Neural cell (in vitro differentiated cells): ENCODE measurements at regions not wholly inside any gene's neighbourhood (a gene's known extent, or its start where the extent isn't known, plus 50 kb on each side); places are given as distances from the start of the nearest gene placed in this dataset.

Experiments used
- H2AFZ ChIP-seq: fragments of 200-600, 300-800 bp; sonication (generic), shearing (Covaris generic); 2 replicates; pipeline ENCODE4 v1.6.0; 2014; ENCODE audit warnings: low read depth, mild to moderate bottlenecking, antibody characterized with exemption, low read length, moderate library complexity
- H3F3A ChIP-seq: fragments of 200-600 bp; shearing (Covaris generic); 2 replicates; pipeline ENCODE4 v1.6.1; 2016; ENCODE audit warnings: mild to moderate bottlenecking, moderate library complexity, mixed read lengths, antibody characterized with exemption, low read length; ENCODE audit not compliant: insufficient read depth, poor library complexity, severe bottlenecking
- H3K27ac ChIP-seq: fragments of 200-600, 300-800 bp; sonication (generic), shearing (Covaris generic); 2 replicates; pipeline ENCODE4 v1.5.1; 2014; ENCODE audit warnings: mild to moderate bottlenecking, low read length, moderate library complexity
- H3K27me3 ChIP-seq: fragments of 300-800, 200-600 bp; sonication (generic), shearing (Covaris generic); 2 replicates; pipeline ENCODE4 v1.6.0; 2014; ENCODE audit warnings: mild to moderate bottlenecking, low read depth, low read length, moderate library complexity; ENCODE audit not compliant: insufficient read depth
- H3K36me3 ChIP-seq: fragments of 300-800, 200-600 bp; sonication (generic), shearing (Covaris generic); 2 replicates; pipeline ENCODE4 v1.5.1; 2014; ENCODE audit warnings: mild to moderate bottlenecking, antibody characterized with exemption, low read length, moderate library complexity; ENCODE audit not compliant: insufficient read depth
- H3K4me2 ChIP-seq: fragments of 300-800, 200-600 bp; sonication (generic), shearing (Covaris generic); 2 replicates; pipeline ENCODE4 v1.6.0; 2014; ENCODE audit warnings: mild to moderate bottlenecking, low read length
- H3K4me3 ChIP-seq: fragments of 300-800, 200-600 bp; sonication (generic), shearing (Covaris generic); 2 replicates; pipeline ENCODE4 v1.5.1; 2014; ENCODE audit warnings: mild to moderate bottlenecking, low read length, moderate library complexity
- H3K79me2 ChIP-seq: fragments of 200-600 bp; shearing (Covaris generic); replicated peaks from 2 replicates; pipeline ENCODE4 v1.6.0; 2014; ENCODE audit warnings: mild to moderate bottlenecking, low read length, moderate library complexity; ENCODE audit not compliant: insufficient read depth
- H3K9ac ChIP-seq: fragments of 300-800, 200-600 bp; sonication (generic), shearing (Covaris generic); 2 replicates; pipeline ENCODE4 v1.6.1; 2016; ENCODE audit warnings: mild to moderate bottlenecking, low read length, mixed read lengths
- H3K9me2 ChIP-seq: fragments of 200-600 bp; shearing (Covaris generic); 2 replicates; pipeline ENCODE4 v1.6.1; 2016; ENCODE audit warnings: mild to moderate bottlenecking, low read length, mixed read lengths; ENCODE audit not compliant: insufficient read depth
- H3K9me3 ChIP-seq: fragments of 200-600, 300-800 bp; sonication (generic), shearing (Covaris generic); 2 replicates; pipeline ENCODE4 v1.6.1; 2016; ENCODE audit warnings: mild to moderate bottlenecking, mixed run types, low read length, moderate library complexity, mixed read lengths
- H4K20me1 ChIP-seq: fragments of 200-600 bp; shearing (Covaris generic); 2 replicates; pipeline ENCODE4 v1.6.1; 2016; ENCODE audit warnings: mild to moderate bottlenecking, mixed run types; ENCODE audit not compliant: insufficient read depth
- EP300 ChIP-seq: fragments of 450-650 bp; conservative IDR thresholded peaks from 2 replicates; pipeline ENCODE4 v1.6.1; 2014; ENCODE audit warnings: antibody characterized with exemption, mild to moderate bottlenecking, moderate library complexity; ENCODE audit not compliant: poor library complexity, severe bottlenecking
- EZH2 ChIP-seq: fragments of 200-600, 300-800 bp; shearing (Covaris generic), sonication (generic); IDR thresholded peaks from 2 replicates; pipeline ENCODE4 v1.6.1; 2014; ENCODE audit warnings: antibody characterized with exemption, low read length, borderline replicate concordance, mild to moderate bottlenecking; ENCODE audit not compliant: insufficient read depth, poor library complexity, severe bottlenecking
- MXI1 ChIP-seq: fragments of 450-650 bp; conservative IDR thresholded peaks from 2 replicates; pipeline ENCODE4 v1.6.1; 2014; ENCODE audit warnings: antibody characterized with exemption, mild to moderate bottlenecking; ENCODE audit not compliant: poor library complexity, severe bottlenecking
- POLR2AphosphoS5 ChIP-seq: IDR thresholded peaks from 2 replicates; pipeline ENCODE4 v1.6.1; 2012
- TAF1 ChIP-seq: IDR thresholded peaks from 2 replicates; pipeline ENCODE4 v1.6.1; 2012; ENCODE audit warnings: low read depth
- TF ChIP-seq, protein P1 (sequence below): fragments of 450-650 bp; IDR thresholded peaks from 2 replicates; pipeline ENCODE4 v1.5.1; 2014; ENCODE audit warnings: antibody characterized with exemption, mild to moderate bottlenecking, moderate library complexity; ENCODE audit not compliant: poor library complexity, severe bottlenecking
- TF ChIP-seq, protein P2 (sequence below): IDR thresholded peaks from 2 replicates; pipeline ENCODE4 v1.6.1; 2012; ENCODE audit warnings: borderline replicate concordance

DNA sequence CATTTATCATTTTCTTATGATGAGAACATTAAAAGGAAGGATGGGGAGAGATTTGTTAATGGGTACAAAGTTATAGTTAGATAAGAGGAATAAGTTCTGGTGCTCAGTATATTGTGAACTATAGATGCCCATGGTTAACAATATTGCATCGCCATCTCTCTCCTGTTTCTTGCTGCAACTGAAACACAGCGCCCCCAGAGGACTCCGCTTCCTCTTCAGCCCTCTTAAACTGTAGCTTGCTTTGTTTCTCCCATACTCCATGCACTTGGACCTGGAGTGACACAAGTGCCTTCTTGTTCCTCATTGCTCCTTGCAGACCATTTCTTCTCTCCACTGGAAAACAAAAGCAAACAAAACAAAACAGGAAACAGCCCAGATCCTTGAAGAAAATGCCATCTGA is 70.1 kb upstream of the NTPCR start:
- no peak overlapping the region for H3K4me2 ChIP-seq
- H3K79me2 ChIP-seq, result no peaks in the 10 kb centered on the region
- no peaks in the 10 kb centered on the region for H3K27me3 ChIP-seq
- no peaks in the 10 kb centered on the region for H3K36me3 ChIP-seq
- H4K20me1 ChIP-seq, result no peaks in the 10 kb centered on the region
- no peak overlapping the region for H2AFZ ChIP-seq
- TF ChIP-seq MXI1, result no peak
- TF ChIP-seq, protein P1, sequence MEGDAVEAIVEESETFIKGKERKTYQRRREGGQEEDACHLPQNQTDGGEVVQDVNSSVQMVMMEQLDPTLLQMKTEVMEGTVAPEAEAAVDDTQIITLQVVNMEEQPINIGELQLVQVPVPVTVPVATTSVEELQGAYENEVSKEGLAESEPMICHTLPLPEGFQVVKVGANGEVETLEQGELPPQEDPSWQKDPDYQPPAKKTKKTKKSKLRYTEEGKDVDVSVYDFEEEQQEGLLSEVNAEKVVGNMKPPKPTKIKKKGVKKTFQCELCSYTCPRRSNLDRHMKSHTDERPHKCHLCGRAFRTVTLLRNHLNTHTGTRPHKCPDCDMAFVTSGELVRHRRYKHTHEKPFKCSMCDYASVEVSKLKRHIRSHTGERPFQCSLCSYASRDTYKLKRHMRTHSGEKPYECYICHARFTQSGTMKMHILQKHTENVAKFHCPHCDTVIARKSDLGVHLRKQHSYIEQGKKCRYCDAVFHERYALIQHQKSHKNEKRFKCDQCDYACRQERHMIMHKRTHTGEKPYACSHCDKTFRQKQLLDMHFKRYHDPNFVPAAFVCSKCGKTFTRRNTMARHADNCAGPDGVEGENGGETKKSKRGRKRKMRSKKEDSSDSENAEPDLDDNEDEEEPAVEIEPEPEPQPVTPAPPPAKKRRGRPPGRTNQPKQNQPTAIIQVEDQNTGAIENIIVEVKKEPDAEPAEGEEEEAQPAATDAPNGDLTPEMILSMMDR, result peak; percentile 64
- no peaks in the 10 kb centered on the region for H3F3A ChIP-seq
- H3K4me3 ChIP-seq, result no peak overlapping the region
- H3K9ac ChIP-seq, result no peak overlapping the region
- no peaks in the 10 kb centered on the region for H3K9me3 ChIP-seq
- H3K27ac ChIP-seq, result no peak overlapping the region
- no peaks in the 10 kb centered on the region for H3K9me2 ChIP-seq

DNA sequence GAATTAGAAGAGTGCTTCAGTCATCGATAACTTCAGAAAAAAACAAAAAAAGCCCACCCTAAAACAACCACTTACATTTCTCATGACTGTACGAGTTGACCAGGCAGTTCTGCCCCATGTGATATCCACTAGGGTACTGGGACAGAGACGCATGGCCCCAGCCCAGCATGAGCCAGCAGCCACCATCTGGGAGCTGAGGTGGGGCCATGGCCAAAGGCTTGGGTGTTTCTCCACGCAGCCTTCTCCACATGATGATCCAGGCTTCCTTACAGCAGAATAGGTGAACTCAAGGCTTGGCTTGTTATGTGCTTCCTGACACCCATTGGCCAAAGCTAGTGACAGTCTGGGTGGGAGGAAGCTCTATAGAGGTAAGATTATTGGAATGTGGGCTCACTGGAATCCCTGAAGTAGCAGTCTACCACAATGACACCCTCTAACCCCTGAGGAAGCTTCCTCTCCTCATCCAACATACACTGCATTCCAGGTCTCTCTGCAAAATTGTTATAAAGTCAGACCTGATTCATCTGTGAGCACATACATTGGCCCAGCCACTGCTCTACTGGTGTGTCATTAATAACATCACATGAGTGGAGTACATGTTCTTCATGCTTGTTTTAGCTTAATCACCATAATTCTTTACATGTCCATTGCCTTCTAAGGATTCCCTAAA is 66.3 kb upstream of the NTPCR start:
- Histone ChIP-seq H3K27ac (no peak overlapping the region), H3F3A (no peaks in the 10 kb centered on the region), H2AFZ (no peak overlapping the region), H3K4me3 (no peak overlapping the region), H4K20me1 (no peaks in the 10 kb centered on the region), H3K9me2 (no peaks in the 10 kb centered on the region), H3K27me3 (no peaks in the 10 kb centered on the region), H3K4me2 (no peak overlapping the region), H3K9ac (no peak overlapping the region), H3K79me2 (no peaks in the 10 kb centered on the region), H3K36me3 (no peaks in the 10 kb centered on the region), H3K9me3 (no peaks in the 10 kb centered on the region)
- TF ChIP-seq TAF1, result no peak
- no peak for TF ChIP-seq EZH2
- TF ChIP-seq, protein P1, result no peak
- TF ChIP-seq, protein P2, sequence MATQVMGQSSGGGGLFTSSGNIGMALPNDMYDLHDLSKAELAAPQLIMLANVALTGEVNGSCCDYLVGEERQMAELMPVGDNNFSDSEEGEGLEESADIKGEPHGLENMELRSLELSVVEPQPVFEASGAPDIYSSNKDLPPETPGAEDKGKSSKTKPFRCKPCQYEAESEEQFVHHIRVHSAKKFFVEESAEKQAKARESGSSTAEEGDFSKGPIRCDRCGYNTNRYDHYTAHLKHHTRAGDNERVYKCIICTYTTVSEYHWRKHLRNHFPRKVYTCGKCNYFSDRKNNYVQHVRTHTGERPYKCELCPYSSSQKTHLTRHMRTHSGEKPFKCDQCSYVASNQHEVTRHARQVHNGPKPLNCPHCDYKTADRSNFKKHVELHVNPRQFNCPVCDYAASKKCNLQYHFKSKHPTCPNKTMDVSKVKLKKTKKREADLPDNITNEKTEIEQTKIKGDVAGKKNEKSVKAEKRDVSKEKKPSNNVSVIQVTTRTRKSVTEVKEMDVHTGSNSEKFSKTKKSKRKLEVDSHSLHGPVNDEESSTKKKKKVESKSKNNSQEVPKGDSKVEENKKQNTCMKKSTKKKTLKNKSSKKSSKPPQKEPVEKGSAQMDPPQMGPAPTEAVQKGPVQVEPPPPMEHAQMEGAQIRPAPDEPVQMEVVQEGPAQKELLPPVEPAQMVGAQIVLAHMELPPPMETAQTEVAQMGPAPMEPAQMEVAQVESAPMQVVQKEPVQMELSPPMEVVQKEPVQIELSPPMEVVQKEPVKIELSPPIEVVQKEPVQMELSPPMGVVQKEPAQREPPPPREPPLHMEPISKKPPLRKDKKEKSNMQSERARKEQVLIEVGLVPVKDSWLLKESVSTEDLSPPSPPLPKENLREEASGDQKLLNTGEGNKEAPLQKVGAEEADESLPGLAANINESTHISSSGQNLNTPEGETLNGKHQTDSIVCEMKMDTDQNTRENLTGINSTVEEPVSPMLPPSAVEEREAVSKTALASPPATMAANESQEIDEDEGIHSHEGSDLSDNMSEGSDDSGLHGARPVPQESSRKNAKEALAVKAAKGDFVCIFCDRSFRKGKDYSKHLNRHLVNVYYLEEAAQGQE, result no peak
- no peak for TF ChIP-seq EP300
- no peak for TF ChIP-seq POLR2AphosphoS5
